ENCODE measurements at regions not wholly inside any gene's neighbourhood (a gene's known extent, or its start where the extent isn't known, plus 50 kb on each side); places are given as distances from the start of the nearest gene placed in this dataset.

DNA sequence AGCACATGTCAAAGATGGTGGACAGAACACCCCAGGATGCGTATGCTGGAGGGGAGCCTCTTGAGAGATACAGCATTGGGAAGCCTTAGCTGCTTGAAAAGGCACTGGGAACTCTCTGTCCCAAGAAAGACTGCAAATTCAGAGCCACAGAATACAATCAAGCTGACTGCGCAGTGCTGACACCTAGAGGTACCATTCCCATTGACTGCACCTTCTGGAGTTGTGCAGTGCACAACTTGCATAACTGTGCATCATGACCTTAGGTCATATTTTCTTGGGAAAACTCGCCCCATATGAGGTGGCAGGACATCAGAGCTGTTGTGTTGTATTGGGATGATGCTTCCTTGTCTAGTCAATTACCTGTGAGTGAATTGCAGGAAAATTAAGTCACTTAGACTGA is 646.5 kb upstream of the NOX3 start:
- no peak overlapping the region for H3K4me2 ChIP-seq (ENCODE audit: low read length)
- no peak overlapping the region for H2AFZ ChIP-seq (ENCODE audit: low read depth, low read length, poor library complexity, severe bottlenecking)
- POLR2A ChIA-PET = no interaction called here
- no peaks in the 10 kb centered on the region for H3K4me1 ChIP-seq (ENCODE audit: control insufficient read depth in 1 of 2, insufficient read depth in 2 of 2, low read length in 2 of 2)
- H3K9me3 ChIP-seq (ENCODE audit: control insufficient read depth in 1 of 2, insufficient read depth in 1 of 2, low read depth in 1 of 2, low read length in 2 of 2) = no peaks in the 10 kb centered on the region
- TF ChIP-seq RAD21 (IDR thresholded peaks at IDR 0.05; ENCODE audit: low read depth) (peak; percentile 73), JUND (IDR thresholded peaks at IDR 0.05) (no peak), CBX3 (IDR thresholded peaks at IDR 0.05; ENCODE audit: low read depth) (0 out of 2 replicates have a peak, but pooled peaks have one; percentile 29)
- TF ChIP-seq, protein P1, sequence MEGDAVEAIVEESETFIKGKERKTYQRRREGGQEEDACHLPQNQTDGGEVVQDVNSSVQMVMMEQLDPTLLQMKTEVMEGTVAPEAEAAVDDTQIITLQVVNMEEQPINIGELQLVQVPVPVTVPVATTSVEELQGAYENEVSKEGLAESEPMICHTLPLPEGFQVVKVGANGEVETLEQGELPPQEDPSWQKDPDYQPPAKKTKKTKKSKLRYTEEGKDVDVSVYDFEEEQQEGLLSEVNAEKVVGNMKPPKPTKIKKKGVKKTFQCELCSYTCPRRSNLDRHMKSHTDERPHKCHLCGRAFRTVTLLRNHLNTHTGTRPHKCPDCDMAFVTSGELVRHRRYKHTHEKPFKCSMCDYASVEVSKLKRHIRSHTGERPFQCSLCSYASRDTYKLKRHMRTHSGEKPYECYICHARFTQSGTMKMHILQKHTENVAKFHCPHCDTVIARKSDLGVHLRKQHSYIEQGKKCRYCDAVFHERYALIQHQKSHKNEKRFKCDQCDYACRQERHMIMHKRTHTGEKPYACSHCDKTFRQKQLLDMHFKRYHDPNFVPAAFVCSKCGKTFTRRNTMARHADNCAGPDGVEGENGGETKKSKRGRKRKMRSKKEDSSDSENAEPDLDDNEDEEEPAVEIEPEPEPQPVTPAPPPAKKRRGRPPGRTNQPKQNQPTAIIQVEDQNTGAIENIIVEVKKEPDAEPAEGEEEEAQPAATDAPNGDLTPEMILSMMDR (IDR thresholded peaks at IDR 0.05 in 2 of 3, conservative IDR thresholded peaks at IDR 0.05 in 1 of 3; ENCODE audit: borderline replicate concordance in 1 of 3, insufficient read depth in 1 of 3, low read depth in 2 of 3, low read length in 2 of 3) = peak; percentile 40 to 71 (median 68); a peak in 5 of 6 replicates
- CTCF ChIA-PET = no interaction called here
- no peak overlapping the region for H3K9ac ChIP-seq (ENCODE audit: low read length)
- H3K79me2 ChIP-seq (ENCODE audit: insufficient read depth, low read length) = no peaks in the 10 kb centered on the region
- H4K20me1 ChIP-seq (ENCODE audit: insufficient read depth) = no peaks in the 10 kb centered on the region
- no peak overlapping the region for H3K27ac ChIP-seq (ENCODE audit: low read depth, low read length)
- BruUV-seq (replicated peaks) = no TSS peak
- ATAC-seq (peak; percentile 94), DNase-seq (ENCODE audit: low read depth, low spot score) (peak; percentile 21)
- intact Hi-C loops (cut with micrococcal nuclease) = loop anchor here (5.0 kb wide), 1 partner anchor 775 kb away; no protein-coding TSS in a partner anchor
- no peak overlapping the region for H3K4me3 ChIP-seq (replicated peaks in 1 of 2; ENCODE audit: low read depth in 1 of 2, low read length in 2 of 2)
- H3K9me2 ChIP-seq (ENCODE audit: insufficient read depth) = no peaks in the 10 kb centered on the region
- H3K27me3 ChIP-seq (ENCODE audit: insufficient read depth, low read length) = no peaks in the 10 kb centered on the region
- RAD21 ChIA-PET (ENCODE audit: low non-redundant PET in 1 of 2, low total read pairs in 2 of 2, uncharacterized antibody in 2 of 2, unreplicated experiment in 2 of 2) = no interaction called here
- no peaks in the 10 kb centered on the region for H3K36me3 ChIP-seq (ENCODE audit: control insufficient read depth in 1 of 2, insufficient read depth in 2 of 2, low read length in 2 of 2)

DNA sequence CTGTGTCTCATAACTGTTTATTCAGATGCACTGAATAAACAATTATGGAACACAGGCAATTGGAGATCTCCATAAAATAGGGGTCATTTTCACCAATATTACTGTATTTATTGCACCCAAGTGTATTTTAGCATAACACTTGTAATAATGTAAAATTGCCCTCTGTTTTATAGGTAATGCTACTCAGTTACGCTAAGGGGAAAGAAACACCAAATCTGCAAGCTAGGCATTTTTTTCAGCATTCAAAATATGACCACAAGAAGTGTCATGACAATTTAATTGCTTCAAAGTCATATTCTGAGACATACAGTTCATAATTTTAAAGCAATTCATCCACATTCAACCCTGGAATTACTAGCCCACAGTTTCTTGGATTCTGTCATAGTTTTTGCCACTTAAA is 643.2 kb upstream of the NOX3 start:
- no peaks in the 10 kb centered on the region for H3K4me1 ChIP-seq (ENCODE audit: control insufficient read depth in 1 of 2, insufficient read depth in 2 of 2, low read length in 2 of 2)
- ChIA-PET RAD21 (ENCODE audit: low non-redundant PET in 1 of 2, low total read pairs in 2 of 2, uncharacterized antibody in 2 of 2, unreplicated experiment in 2 of 2) (no interaction called here), POLR2A (no interaction called here)
- TF ChIP-seq, protein P2, sequence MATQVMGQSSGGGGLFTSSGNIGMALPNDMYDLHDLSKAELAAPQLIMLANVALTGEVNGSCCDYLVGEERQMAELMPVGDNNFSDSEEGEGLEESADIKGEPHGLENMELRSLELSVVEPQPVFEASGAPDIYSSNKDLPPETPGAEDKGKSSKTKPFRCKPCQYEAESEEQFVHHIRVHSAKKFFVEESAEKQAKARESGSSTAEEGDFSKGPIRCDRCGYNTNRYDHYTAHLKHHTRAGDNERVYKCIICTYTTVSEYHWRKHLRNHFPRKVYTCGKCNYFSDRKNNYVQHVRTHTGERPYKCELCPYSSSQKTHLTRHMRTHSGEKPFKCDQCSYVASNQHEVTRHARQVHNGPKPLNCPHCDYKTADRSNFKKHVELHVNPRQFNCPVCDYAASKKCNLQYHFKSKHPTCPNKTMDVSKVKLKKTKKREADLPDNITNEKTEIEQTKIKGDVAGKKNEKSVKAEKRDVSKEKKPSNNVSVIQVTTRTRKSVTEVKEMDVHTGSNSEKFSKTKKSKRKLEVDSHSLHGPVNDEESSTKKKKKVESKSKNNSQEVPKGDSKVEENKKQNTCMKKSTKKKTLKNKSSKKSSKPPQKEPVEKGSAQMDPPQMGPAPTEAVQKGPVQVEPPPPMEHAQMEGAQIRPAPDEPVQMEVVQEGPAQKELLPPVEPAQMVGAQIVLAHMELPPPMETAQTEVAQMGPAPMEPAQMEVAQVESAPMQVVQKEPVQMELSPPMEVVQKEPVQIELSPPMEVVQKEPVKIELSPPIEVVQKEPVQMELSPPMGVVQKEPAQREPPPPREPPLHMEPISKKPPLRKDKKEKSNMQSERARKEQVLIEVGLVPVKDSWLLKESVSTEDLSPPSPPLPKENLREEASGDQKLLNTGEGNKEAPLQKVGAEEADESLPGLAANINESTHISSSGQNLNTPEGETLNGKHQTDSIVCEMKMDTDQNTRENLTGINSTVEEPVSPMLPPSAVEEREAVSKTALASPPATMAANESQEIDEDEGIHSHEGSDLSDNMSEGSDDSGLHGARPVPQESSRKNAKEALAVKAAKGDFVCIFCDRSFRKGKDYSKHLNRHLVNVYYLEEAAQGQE (IDR thresholded peaks at IDR 0.05; ENCODE audit: low read depth) = no peak
- no peak for TF ChIP-seq ELF1 (IDR thresholded peaks at IDR 0.05; ENCODE audit: borderline replicate concordance, low read depth)
- no peak for TF ChIP-seq CEBPB (IDR thresholded peaks at IDR 0.05; ENCODE audit: low read depth)
- no peak for TF ChIP-seq FOSL1 (IDR thresholded peaks at IDR 0.05; ENCODE audit: low read depth)
- TF ChIP-seq TCF7L2 (IDR thresholded peaks at IDR 0.05; ENCODE audit: borderline replicate concordance, extremely low read depth, insufficient read depth, insufficient read length) = no peak
- TF ChIP-seq ZFX (IDR thresholded peaks at IDR 0.05) = no peak
- TF ChIP-seq SRF (IDR thresholded peaks at IDR 0.05; ENCODE audit: low read depth) = no peak
- no peak for TF ChIP-seq SIN3A (IDR thresholded peaks at IDR 0.05; ENCODE audit: low read depth)
- no peak for TF ChIP-seq EZH2phosphoT487 (IDR thresholded peaks at IDR 0.05; ENCODE audit: borderline replicate concordance)
- TF ChIP-seq, protein P3, sequence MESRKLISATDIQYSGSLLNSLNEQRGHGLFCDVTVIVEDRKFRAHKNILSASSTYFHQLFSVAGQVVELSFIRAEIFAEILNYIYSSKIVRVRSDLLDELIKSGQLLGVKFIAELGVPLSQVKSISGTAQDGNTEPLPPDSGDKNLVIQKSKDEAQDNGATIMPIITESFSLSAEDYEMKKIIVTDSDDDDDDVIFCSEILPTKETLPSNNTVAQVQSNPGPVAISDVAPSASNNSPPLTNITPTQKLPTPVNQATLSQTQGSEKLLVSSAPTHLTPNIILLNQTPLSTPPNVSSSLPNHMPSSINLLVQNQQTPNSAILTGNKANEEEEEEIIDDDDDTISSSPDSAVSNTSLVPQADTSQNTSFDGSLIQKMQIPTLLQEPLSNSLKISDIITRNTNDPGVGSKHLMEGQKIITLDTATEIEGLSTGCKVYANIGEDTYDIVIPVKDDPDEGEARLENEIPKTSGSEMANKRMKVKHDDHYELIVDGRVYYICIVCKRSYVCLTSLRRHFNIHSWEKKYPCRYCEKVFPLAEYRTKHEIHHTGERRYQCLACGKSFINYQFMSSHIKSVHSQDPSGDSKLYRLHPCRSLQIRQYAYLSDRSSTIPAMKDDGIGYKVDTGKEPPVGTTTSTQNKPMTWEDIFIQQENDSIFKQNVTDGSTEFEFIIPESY (IDR thresholded peaks at IDR 0.05; ENCODE audit: extremely low read depth, insufficient replicate concordance, low read length) = no peak
- TF ChIP-seq EGR1 (IDR thresholded peaks at IDR 0.05; ENCODE audit: low read depth) = no peak

More for the DNA sequence above, 643.2 kb upstream of the NOX3 start:
- Histone ChIP-seq H4K20me1 (ENCODE audit: insufficient read depth) (no peaks in the 10 kb centered on the region), H3K9me2 (ENCODE audit: insufficient read depth) (no peaks in the 10 kb centered on the region), H2AFZ (ENCODE audit: low read depth, low read length, poor library complexity, severe bottlenecking) (no peak overlapping the region), H3K4me3 (replicated peaks in 1 of 2; ENCODE audit: low read depth in 1 of 2, low read length in 2 of 2) (no peak overlapping the region), H3K9me3 (ENCODE audit: control insufficient read depth in 1 of 2, insufficient read depth in 1 of 2, low read depth in 1 of 2, low read length in 2 of 2) (no peaks in the 10 kb centered on the region), H3K27ac (ENCODE audit: low read depth, low read length) (no peak overlapping the region), H3K4me2 (ENCODE audit: low read length) (no peak overlapping the region), H3K36me3 (ENCODE audit: control insufficient read depth in 1 of 2, insufficient read depth in 2 of 2, low read length in 2 of 2) (no peaks in the 10 kb centered on the region), H3K9ac (ENCODE audit: low read length) (no peak overlapping the region), H3K79me2 (ENCODE audit: insufficient read depth, low read length) (no peaks in the 10 kb centered on the region), H3K27me3 (ENCODE audit: insufficient read depth, low read length) (no peaks in the 10 kb centered on the region)
- intact Hi-C loops (cut with micrococcal nuclease) = no loop called here
- no peak for ATAC-seq
- no TSS peak for BruUV-seq (replicated peaks)
- CTCF ChIA-PET = no interaction called here
- no peak for DNase-seq (ENCODE audit: low read depth, low spot score)
